GDM1 (cell line): ENCODE measurements at regions not wholly inside any gene's neighbourhood (a gene's known extent, or its start where the extent isn't known, plus 50 kb on each side); places are given as distances from the start of the nearest gene placed in this dataset.
A peak's percentile ranks its signal among the peaks of the same experiment; 100 is the strongest.

Experiments
- DNase-seq: peaks from one replicate; lab custom pipeline; 2025; lab: John Stamatoyannopoulos, UW

- no peak for DNase-seq
Measured at GRCh38 chr13:99822820-99823219, 148.7 kb downstream of the ZIC5 start.

GRCh38 chr13:99821741-99822140 lies 149.8 kb downstream of the ZIC5 start:
- DNase-seq, result no peak

DNA sequence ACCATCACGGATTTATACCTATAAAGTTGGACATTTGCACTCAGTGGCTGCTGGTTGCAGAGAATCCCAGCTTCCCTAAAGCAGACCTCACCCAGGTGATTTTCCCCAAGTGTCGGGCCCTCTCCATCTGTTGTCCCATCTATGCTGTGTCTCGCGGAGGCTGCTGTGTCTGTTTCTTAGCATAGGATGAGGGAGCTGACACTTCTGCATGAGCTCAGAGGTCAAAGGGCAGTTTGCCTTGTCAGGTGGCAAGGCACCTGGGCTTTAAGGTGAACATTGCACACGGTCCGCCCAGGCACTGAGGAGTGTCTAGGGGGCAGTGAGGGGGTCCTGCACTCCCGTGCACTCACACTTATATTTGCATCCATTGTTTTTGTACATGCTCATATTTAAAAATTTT lies 151.6 kb downstream of the ZIC5 start:
- DNase-seq, result no peak

DNA sequence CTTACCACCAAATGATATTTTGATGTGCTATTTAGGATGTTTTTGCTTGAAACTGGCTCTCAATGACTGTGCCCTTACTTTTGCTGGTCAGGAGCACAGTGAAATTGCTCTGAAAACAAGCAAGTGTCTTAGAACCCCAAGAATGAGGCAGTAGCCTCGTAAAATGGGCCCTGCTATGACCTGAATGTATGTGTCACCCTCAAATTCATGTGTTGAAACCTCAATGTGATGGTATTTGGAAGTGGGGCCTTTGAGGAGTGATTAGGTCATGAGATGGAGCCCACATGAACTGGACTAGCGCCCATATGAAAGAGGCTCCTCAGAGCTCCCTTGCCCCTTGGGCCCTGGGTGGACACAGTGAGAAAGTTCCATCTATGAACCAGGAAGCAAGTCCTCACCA lies 155.2 kb downstream of the ZIC5 start:
- no peak for DNase-seq

DNA sequence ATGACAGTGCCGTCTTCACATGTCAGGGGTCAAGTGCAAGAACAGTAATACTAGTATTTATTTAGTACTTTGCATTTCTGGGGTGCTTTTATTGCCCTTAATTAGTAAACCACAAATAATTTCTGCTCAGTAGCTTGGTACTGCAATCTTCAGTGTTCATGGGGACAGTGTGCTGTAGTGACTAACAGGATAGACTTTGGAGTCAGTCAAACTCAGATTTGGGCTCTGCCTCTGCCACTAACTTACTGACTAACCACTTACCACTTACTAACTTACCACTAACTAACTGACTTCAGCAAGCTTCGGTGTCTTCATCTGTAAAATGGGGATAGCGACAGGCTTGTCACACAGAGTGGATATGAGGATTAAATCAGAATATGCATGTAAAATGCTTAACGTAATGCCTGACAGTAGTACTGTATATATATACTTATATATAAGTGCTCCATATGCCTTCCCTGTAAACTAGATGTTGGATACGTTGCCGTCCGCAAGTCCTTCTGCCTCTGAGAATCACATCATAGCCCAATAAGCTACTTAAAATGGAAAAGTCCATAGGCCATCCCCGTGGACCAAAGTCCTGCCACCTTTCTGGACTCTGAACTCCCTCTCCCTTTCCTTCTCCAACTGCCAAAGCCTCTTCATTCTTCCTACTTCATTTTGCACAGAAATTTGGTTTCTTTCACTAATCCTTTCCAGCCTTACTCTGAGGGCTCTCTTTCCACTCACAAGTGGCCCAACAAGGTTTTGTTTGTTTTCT lies 158.1 kb downstream of the ZIC5 start:
- DNase-seq, result no peak

DNA sequence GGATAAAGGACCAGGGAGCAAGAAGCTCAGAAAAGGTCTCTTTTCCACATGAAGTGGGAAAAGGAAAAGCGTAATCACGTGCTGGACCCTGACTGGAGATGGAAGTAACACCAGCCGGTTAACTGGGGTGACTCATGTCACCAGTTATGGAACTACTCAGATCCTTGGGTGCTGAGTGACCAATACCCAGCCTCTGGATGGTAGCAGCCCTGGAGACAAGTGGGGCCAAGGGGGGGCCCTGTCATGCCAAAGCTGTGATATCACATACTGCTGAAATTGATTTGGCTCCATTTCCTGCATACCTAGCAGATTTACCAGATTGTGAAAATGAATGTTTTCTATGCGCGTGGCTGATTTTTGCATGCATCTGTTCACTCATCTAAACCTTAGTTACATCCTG lies 158.9 kb downstream of the ZIC5 start:
- no peak for DNase-seq

- DNase-seq, result no peak
Measured at GRCh38 chr13:99811067-99811700, 160.4 kb downstream of the ZIC5 start.

DNA sequence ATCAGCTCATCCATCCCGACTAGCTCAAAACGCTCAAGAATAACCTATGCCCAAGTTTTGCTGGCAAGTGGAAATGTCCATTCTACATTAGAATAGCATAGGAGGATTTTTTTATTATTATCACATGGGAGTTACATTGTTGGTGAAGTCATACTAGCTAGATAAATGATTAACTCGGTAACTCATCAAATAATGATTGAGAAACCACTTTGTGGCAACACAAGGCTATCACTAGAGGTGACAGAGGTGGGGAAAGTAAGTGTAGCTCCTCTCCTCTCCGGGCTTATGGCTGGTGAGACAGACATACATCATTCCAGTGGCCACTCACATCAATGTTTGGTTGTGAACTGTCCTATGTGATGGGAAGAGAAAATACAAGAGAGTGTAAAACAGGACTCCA lies 161.6 kb downstream of the ZIC5 start:
- DNase-seq, result no peak

- DNase-seq, result no peak
Measured at GRCh38 chr13:99809496-99809895, 162.1 kb downstream of the ZIC5 start.

DNA sequence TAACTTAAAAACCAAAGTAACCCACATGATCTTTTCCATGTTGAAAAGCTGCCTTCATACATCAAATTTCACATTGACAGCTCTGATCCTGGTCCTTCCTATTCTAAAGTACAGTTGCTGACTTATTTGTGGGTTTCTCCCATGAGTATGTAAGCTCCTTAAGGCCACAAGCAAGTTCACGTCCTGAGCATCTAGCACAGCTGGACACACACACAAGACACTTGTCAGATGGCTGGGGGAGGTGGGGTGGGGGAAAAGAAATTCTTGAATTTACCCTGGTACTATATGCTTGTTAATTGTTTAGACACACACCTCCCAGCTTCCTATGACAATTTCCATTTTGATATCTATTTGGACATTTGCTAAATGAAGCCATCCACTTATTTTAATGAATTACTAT lies 162.8 kb downstream of the ZIC5 start:
- no peak for DNase-seq

DNA sequence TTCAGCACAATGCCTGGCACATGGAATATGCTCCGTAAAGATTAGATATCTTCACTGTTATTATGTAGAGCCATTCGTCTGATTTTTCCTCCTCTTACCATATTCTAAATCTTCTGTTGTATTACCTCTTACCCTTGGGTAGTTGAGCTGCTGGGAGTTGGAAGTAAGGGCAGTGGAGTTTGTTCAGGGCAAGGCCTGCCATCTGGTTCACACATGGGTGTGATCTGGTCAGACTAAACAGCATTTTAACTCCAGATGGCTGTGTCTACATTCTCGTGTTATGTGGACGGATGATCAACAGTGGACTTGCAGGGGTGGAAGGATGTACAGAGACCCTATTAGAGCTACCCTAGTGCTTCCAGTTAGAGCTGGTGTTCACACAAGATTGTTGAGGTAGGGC lies 164.9 kb downstream of the ZIC5 start:
- DNase-seq, result no peak

- DNase-seq, result no peak
Measured at GRCh38 chr13:99805361-99805760, 166.2 kb downstream of the ZIC5 start.

GRCh38 chr13:99803141-99803540 lies 168.4 kb downstream of the ZIC5 start:
- DNase-seq, result no peak

GRCh38 chr13:99802416-99802815 lies 169.2 kb downstream of the ZIC5 start:
- no peak for DNase-seq

DNA sequence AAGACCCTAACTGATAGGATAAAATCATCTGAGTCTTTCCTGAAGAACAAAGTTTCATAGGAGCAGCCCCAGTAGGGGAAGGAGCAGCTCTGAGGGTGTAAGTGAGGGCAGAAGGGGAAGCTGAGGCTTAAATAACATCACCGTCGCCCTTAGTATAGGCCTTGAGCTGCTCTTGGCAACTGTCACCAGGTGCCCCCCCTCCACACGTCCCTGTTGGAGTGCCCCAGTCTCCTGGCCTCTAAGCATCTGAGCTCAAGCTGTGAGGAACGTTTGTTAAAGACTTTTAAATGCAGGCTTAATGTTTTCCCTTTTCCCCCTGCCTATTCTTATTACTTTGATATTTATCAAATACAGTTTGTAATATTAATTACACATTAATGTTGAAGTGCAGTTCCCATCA lies 170.6 kb downstream of the ZIC5 start:
- no peak for DNase-seq

GRCh38 chr13:99800011-99800410 lies 171.6 kb downstream of the ZIC5 start:
- DNase-seq, result no peak

- DNase-seq, result no peak
Measured at GRCh38 chr13:99798756-99799155, 172.8 kb downstream of the ZIC5 start.

- no peak for DNase-seq
Measured at GRCh38 chr13:99797691-99798090, 173.9 kb downstream of the ZIC5 start.

GRCh38 chr13:99796175-99796819 lies 175.3 kb downstream of the ZIC5 start:
- DNase-seq, result peak; percentile 14

DNA sequence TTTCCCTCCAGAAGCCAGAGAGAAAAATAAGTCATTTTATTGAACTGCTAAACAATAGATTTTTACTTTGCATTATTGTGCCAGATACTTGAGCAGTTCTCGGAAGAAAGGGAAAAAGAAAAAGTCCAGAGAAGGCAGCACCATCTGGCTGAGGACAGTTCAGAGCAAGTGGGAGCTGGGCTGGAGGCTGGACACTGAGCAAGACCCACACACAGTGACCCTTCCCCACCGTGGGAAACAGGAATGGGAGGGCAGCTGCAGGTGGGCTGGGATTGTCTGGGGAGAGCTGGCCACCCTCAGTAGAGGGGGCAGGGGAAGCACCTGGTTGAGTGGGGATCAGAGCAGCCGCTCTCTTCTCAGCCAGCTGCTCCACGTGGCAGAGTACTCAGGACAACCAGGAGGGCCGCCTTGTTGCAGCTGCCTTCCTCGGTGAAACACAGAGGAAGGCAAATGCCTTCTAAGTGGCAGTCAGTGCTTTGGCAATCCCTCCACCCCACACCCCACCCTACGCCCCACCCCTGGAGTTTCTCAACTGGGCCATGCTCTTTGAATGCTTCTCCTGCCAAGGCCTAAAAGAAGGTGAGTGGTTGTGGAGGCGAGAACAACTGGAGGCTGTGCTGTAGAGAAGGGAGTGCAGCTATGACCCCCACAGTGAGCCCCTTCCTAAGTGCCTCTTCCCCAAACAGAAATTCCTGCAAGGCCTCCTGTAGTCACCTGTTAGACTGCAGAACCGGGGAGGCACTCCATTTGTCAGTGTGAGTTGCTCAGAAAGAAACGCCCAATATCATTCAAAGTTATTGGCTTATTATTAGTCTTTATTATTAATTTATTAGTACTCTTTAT lies 179.3 kb downstream of the ZIC5 start:
- DNase-seq, result no peak

DNA sequence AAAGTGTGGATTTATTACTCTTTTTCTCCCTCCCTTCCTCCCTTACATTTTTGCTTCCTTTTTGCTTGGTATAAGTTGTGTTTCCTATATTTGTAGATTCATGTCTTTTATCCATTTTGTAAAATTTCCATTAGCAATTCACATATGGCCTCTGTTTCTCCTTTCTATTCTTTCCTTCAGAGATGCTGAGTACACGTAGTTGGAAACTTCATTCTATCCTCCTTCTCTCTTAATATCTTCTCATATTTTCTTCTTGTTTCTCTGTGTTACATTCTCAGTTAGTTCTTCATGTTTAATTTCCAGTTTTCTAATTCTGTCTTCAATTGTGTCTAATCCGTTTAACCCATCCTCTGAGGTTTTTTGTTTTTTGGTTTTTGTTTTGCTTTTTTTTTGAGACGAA lies 188.9 kb downstream of the ZIC5 start:
- DNase-seq, result no peak

- no peak for DNase-seq
Measured at GRCh38 chr13:99778500-99778899, 193.1 kb downstream of the ZIC5 start.

GRCh38 chr13:99777873-99778272 lies 193.7 kb downstream of the ZIC5 start:
- no peak for DNase-seq
